Skin epidermis (tissue), 12 donors: ENCODE measurements at regions not wholly inside any gene's neighbourhood (a gene's known extent, or its start where the extent isn't known, plus 50 kb on each side); places are given as distances from the start of the nearest gene placed in this dataset.
"Not testable (repeated sequence)": the region's sequence is repeated elsewhere in the genome, so short reads cannot be mapped to it uniquely, and the experiment has no call there.

Experiments used
- H3K27ac ChIP-seq, 21 experiments: fragments of 200-600 bp; sonication (generic) in 11 of 21; one replicate each; pipeline ENCODE4 v1.5.0; 2020; ENCODE audit warnings: mild to moderate bottlenecking in 3 of 21, inconsistent platforms in 2 of 21, moderate library complexity in 2 of 21
- H3K4me3 ChIP-seq, 7 experiments: fragments of 200-600 bp; sonication (generic) in 2 of 7; one replicate each; pipeline ENCODE4 v1.5.0; 2020; ENCODE audit warnings: inconsistent platforms in 2 of 7, mild to moderate bottlenecking in 2 of 7, moderate library complexity in 1 of 7

- H3K27ac ChIP-seq: no peak overlapping the region
- H3K4me3 ChIP-seq: no peak overlapping the region
Observed at GRCh38 chr16:58831386-58831785, 97.3 kb upstream of the GOT2 start.

GRCh38 chr16:58828901-58829545 lies 94.9 kb upstream of the GOT2 start:
- no peak overlapping the region for H3K4me3 ChIP-seq
- H3K27ac ChIP-seq: no peak overlapping the region

DNA sequence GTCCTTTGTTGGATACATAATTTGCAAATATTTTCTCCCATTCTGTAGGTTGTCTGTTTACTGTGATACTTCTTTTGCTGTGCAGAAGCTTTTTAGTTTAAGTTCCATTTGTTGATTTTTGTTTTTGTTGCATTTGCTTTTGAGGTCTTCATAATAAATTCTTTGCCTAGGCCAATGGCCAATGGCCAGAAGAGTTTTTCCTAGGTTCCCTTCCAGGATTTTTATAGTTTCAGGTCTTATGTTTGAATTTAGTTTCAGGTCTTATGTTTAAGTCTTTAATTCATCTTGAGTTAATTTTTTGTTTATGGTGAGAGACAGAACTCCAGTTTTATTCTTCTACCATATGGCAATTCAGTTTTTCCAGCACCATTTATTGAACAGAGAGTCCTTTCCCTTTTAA lies 90.1 kb upstream of the GOT2 start:
- H3K4me3 ChIP-seq: no peak overlapping the region
- no peak overlapping the region for H3K27ac ChIP-seq

- no peak overlapping the region for H3K27ac ChIP-seq
- H3K4me3 ChIP-seq: no peak overlapping the region
Observed at GRCh38 chr16:58821886-58822285, 87.8 kb upstream of the GOT2 start.

GRCh38 chr16:58820411-58820810 lies 86.3 kb upstream of the GOT2 start:
- Histone ChIP-seq H3K4me3 (no peak overlapping the region), H3K27ac (no peak overlapping the region)

DNA sequence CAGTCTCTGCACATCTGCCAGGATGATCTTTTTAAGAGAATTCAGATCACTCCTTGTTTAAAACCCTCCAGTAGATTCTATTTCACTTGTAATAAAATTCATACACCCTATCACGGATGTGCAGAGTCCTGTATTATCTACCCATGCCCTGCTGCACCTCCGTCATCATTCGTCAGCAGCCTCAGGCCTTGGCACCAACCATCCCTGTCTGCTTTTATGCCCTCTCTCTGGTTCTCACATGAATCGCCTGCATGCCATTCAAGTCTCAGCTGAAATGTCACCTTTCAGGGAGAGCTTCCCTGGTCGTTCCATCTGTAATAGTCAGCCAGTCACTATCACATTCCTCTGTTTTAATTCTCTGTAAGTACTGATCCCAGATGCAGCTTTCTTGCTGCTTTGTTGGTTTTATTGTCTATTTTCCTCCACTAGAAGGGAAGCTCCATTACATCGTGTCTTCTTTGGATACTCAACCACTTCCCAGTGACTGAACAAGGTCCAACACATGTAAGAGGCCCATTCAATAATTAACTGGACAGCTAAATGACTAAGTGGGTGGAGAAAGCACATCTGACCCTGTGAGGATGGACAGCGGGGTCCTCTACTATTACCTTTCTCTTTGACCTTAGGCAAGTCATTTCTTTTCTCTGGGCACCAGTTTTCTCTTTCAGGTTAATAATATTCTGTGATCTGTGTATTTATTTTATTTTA lies 81.2 kb upstream of the GOT2 start:
- no peak overlapping the region for H3K27ac ChIP-seq

GRCh38 chr16:58814348-58814801 lies 80.3 kb upstream of the GOT2 start:
- no peak overlapping the region for H3K27ac ChIP-seq

More for the DNA sequence above, 81.2 kb upstream of the GOT2 start:
- no peak overlapping the region for H3K4me3 ChIP-seq

GRCh38 chr16:58809213-58809612 lies 75.1 kb upstream of the GOT2 start:
- Histone ChIP-seq H3K4me3 (no peak overlapping the region), H3K27ac (no peak overlapping the region)

More at GRCh38 chr16:58814348-58814801, 80.3 kb upstream of the GOT2 start:
- peak overlapping the region in 2 of 7 experiments; percentile 2 to 24 for H3K4me3 ChIP-seq

- no peak overlapping the region for H3K4me3 ChIP-seq
- H3K27ac ChIP-seq: no peak overlapping the region
Observed at GRCh38 chr16:58807276-58807675, 73.2 kb upstream of the GOT2 start.

DNA sequence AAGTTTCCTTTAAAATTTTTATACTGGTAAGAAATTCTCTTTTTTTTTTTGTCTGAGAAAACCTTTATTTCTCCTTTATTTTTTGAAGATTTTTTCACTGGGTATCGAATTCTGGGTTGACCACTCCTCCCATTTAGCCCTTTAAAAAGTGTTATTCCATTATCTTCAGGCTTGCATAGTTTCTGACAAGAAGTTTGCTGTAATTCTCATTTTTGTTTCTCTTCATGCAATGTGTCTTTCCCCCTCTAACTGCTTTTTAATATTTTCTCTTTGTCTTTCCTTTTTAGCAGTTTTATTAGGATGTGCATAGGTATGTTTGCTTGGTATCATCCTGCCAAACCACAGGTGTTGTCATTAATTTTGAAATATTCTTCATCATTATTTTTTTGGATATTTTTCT lies 67.7 kb upstream of the GOT2 start:
- H3K4me3 ChIP-seq: no peak overlapping the region
- H3K27ac ChIP-seq: no peak overlapping the region

GRCh38 chr16:58797137-58797801 lies 63.2 kb upstream of the GOT2 start:
- Histone ChIP-seq H3K4me3 (no peak overlapping the region), H3K27ac (no peak overlapping the region)

GRCh38 chr16:58793366-58793765 lies 59.2 kb upstream of the GOT2 start:
- H3K4me3 ChIP-seq: no peak overlapping the region
- no peak overlapping the region for H3K27ac ChIP-seq

- Histone ChIP-seq H3K27ac (no peak overlapping the region), H3K4me3 (no peak overlapping the region)
Observed at GRCh38 chr16:58792188-58792587, 58.1 kb upstream of the GOT2 start.

- not testable (repeated sequence) for H3K27ac ChIP-seq, H3K4me3 ChIP-seq
Observed at GRCh38 chr16:58790816-58791557, 56.9 kb upstream of the GOT2 start.

DNA sequence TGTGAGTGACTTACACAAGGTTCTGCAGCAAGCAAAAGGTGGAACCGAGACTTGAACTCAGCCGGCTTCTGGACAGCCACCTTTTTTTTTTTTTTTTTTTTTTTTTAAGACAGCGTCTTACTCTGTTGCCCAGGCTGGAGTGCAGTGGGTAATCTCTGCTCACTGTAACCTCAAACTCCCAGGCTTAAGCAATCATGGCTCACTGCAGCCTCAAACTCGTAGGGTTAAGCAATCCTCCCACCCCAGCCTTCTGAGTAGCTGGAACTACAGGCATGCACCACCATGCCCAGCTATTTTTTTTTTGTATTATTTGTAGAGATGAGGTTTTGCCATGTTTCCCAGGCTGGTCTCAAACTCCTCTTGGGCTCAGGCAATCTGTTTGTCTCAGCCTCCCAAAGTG lies 55.2 kb upstream of the GOT2 start:
- H3K4me3 ChIP-seq: no peak overlapping the region
- no peak overlapping the region for H3K27ac ChIP-seq
